Cardiac fibroblast (primary cell): ENCODE measurements at regions not wholly inside any gene's neighbourhood (a gene's known extent, or its start where the extent isn't known, plus 50 kb on each side); places are given as distances from the start of the nearest gene placed in this dataset.
"Not testable (repeated sequence)": the region's sequence is repeated elsewhere in the genome, so short reads cannot be mapped to it uniquely, and the experiment has no call there.

ENCODE experiments used
- DNase-seq, 2 donors: peaks; one replicate each; pipeline versions ENCODE4 v3.0.0 to v3.0.0-alpha.2; 2010; ENCODE audit warnings: low read depth in 2 of 2
- H3K4me3 ChIP-seq, 2 donors: replicated peaks in 1 of 2; 1 replicate in 1 of 2; 2 replicates in 1 of 2; pipeline ENCODE4 v1.5.1; 2011; ENCODE audit warnings: low read depth in 2 of 2, low read length in 2 of 2, mild to moderate bottlenecking in 2 of 2, moderate library complexity in 1 of 2
- TF ChIP-seq, protein P1 (sequence below): IDR thresholded peaks from one replicate; pipeline ENCODE4 v1.5.1; 2011; ENCODE audit warnings: low read depth, mild to moderate bottlenecking, low read length, inconsistent platforms

DNA sequence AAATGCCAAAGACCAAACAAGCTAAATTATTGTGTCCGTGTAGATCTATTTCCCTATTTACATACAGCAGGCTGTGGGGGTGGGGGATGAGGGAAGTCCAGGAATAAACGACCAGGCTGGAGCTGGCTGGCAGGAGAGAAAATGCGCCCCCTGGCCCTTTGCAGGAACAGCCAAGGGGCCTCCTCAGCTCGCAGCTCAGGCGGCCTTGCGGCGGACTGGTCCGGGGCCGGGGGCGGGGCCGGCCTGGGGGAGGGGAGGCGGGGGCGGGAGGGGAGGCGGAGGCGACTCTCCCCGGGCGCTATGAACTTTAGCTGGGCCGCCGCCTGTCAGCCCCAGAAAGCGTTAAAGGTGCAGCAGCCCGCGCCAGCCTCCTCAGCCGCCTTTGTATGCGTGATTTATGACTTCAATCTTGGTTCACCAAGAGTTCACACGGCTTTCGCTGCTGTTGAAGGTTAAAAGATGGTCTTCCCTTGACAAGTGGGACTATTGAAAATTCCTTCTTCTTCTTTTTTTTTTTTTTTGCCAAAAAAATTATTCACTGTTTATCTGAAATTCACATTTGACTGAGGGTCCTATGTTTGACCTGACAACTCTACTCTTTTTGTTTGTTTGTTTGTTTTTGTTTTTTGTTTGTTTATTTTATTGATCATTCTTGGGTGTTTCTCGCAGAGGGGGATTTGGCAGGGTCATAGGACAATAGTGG lies 967.0 kb upstream of the DEFB115 start:
- H3K4me3 ChIP-seq, result peak overlapping the region in 1 of 2 donors; percentile 21
- TF ChIP-seq, protein P1, sequence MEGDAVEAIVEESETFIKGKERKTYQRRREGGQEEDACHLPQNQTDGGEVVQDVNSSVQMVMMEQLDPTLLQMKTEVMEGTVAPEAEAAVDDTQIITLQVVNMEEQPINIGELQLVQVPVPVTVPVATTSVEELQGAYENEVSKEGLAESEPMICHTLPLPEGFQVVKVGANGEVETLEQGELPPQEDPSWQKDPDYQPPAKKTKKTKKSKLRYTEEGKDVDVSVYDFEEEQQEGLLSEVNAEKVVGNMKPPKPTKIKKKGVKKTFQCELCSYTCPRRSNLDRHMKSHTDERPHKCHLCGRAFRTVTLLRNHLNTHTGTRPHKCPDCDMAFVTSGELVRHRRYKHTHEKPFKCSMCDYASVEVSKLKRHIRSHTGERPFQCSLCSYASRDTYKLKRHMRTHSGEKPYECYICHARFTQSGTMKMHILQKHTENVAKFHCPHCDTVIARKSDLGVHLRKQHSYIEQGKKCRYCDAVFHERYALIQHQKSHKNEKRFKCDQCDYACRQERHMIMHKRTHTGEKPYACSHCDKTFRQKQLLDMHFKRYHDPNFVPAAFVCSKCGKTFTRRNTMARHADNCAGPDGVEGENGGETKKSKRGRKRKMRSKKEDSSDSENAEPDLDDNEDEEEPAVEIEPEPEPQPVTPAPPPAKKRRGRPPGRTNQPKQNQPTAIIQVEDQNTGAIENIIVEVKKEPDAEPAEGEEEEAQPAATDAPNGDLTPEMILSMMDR, result peak; percentile 14
- peak; percentile 18 to 62 for DNase-seq

DNA sequence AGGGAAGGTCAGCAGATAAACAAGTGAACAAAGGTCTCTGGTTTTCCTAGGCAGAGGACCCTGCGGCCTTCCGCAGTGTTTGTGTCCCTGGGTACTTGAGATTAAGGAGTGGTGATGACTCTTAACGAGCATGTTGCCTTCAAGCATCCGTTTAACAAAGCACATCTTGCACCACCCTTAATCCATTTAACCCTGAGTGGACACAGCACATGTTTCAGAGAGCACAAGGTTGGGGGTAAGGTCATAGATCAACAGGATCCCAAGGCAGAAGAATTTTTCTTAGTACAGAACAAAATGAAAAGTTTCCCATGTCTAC lies 966.4 kb upstream of the DEFB115 start:
- H3K4me3 ChIP-seq, DNase-seq: not testable (repeated sequence)

DNA sequence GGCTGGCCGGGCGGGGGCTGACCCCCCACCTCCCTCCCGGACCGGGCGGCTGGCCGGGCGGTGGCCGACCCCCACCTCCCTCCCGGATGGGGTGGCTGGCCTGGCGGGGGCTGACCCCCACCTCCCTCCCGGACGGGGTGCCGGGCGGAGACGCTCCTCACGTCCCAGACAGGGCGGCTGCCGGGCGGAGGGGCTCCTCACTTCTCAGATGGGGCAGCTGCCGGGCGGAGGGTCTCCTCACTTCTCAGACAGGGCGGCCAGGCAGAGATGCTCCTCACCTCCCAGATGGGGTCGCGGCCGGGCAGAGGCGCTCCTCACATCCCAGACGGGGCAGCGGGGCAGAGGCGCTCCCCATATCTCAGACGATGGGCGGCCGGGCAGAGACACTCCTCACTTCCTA lies 965.8 kb upstream of the DEFB115 start:
- not testable (repeated sequence) for DNase-seq, H3K4me3 ChIP-seq

GRCh38 chr20:30295396-30295795 lies 962.1 kb upstream of the DEFB115 start:
- not testable (repeated sequence) for H3K4me3 ChIP-seq, DNase-seq

- DNase-seq, H3K4me3 ChIP-seq: not testable (repeated sequence)
Measured at GRCh38 chr20:30295967-30296366, 961.5 kb upstream of the DEFB115 start.

DNA sequence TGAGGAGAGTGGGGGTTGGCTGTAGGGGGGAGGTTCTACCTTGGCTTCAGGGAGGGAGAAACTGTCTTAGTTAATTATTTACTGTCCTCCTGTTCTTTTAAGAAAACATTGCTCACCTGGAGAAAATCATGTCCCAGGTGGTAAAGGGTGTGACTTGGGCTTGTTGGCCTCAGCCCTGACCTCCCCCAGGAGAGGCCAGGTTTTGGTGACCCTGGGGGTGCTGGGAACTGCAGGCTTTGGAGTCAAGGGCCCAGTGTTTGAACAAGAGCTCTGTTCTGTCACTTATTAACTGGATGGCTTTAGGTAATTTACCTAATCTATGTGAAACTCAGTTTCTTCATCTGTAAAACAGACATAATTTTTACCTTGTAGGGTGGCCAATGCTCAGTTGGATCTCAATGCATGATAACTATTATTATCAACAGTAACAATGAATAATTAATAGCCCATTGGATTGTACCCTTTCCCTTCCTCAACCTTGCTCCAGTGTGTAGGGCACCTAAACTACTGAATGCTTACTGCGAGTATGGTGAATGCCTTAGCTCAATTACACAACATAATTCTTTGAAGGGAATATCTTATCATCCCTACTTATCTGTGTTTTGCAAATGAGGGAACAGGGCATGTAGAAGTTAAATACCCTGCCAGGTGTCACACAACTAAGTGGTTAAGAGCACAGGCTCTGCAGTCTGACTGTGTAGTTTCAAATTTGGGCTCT lies 959.4 kb upstream of the DEFB115 start:
- H3K4me3 ChIP-seq, DNase-seq: not testable (repeated sequence)

DNA sequence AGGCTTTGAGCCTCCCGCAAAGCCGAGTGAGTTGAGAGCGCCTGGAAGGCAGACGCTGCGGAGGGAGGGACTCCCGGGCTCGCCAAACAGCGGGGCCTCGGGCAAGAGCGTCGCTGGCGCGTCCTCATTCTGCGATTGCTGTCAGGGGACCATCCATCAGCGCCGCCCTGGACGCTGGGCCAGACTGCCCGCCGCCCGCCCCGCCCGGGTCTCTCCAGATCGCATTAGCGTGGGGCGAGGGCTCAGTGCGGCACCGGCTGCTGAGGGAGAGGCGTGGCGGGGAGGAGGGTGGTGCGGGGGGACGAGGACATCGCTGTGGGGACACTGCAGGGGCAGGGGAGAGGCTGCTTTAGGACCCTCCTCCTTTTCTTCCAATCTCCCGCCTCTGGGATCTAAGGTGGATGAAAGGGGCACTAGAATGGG lies 957.2 kb upstream of the DEFB115 start:
- not testable (repeated sequence) for DNase-seq

GRCh38 chr20:30302786-30303185 lies 954.7 kb upstream of the DEFB115 start:
- not testable (repeated sequence) for H3K4me3 ChIP-seq, DNase-seq

More for the DNA sequence above, 957.2 kb upstream of the DEFB115 start:
- not testable (repeated sequence) for H3K4me3 ChIP-seq

DNA sequence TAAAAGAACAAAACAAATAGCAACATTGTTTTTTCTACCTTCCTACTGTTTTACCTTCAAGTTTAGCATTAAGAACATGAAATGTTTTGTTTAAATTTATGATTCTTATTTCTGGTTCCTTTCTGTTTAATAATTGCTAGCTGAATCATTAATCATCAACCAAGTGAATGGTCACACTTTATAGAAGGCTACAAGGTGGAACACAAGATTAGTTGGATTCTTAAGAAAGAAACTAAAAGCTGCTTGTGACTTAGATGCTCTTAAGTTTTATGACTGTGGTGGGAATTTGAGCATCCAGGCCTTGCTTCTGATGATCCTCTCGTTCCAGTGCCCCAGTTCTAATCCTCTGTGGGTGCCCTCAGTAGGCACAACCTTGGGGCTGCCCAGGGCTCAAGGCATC lies 947.5 kb upstream of the DEFB115 start:
- DNase-seq, H3K4me3 ChIP-seq: not testable (repeated sequence)

- not testable (repeated sequence) for H3K4me3 ChIP-seq, DNase-seq
Measured at GRCh38 chr20:30310385-30310784, 947.1 kb upstream of the DEFB115 start.

DNA sequence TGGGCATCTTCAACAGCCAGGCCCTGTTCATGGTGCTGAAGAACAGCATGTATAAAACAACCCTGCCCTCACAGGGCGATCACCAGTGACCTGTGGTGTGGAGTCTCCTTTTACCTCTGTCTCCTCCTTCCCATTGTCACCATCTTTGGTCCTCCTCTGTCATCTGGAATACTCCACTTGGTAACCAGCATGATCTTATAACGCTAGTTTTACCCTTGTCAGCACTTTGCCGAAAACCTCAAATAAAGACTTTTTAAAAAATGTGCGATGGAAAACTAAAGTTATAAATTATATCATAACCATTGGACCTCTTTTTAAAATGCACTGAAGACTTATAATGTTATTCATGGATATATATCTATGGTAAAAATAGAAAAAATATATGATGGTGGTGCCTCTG lies 945.2 kb upstream of the DEFB115 start:
- not testable (repeated sequence) for DNase-seq

DNA sequence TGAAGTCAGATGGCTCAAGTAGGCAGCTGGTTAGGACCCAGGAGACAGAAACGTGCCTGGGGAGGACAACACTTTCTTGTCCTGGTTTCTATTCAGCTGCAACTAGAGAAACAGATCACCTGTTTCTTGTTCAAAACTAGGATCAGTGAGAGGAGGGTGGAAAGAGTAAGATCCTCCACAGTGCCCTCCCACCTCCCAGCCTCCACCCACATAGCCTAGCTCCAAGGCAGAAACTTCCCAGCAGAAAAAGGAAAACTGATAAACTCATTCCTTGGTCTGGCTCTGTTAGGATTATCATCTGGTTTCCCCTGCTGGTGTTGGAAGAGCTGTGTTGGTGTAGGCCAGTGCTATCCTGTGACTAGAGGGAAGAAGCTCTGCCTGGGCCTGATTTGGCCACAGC lies 943.8 kb upstream of the DEFB115 start:
- not testable (repeated sequence) for H3K4me3 ChIP-seq, DNase-seq

More for the DNA sequence above, 945.2 kb upstream of the DEFB115 start:
- not testable (repeated sequence) for H3K4me3 ChIP-seq

GRCh38 chr20:30316063-30316462 lies 941.4 kb upstream of the DEFB115 start:
- not testable (repeated sequence) for DNase-seq, H3K4me3 ChIP-seq

- not testable (repeated sequence) for H3K4me3 ChIP-seq, DNase-seq
Measured at GRCh38 chr20:30316532-30317299, 940.7 kb upstream of the DEFB115 start.

DNA sequence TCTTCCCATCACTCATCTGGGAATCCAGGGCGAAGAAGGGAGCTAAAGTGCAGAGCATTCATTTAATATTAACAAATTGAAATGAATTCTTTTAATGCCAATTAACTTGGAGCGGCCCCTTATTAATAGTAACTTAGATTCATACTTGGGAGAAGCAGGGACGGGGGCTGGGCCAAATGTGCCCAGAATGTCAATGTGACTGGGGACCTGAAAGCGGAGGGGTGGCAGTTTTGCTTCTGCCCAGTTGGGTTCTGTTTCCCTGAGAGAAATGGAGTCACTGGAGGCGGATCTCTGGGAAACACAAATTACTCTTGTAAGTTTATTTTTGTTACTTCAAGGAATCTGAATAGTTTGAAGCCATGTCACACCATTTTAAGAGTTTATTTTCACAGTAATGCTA lies 923.7 kb upstream of the DEFB115 start:
- DNase-seq, H3K4me3 ChIP-seq: not testable (repeated sequence)

DNA sequence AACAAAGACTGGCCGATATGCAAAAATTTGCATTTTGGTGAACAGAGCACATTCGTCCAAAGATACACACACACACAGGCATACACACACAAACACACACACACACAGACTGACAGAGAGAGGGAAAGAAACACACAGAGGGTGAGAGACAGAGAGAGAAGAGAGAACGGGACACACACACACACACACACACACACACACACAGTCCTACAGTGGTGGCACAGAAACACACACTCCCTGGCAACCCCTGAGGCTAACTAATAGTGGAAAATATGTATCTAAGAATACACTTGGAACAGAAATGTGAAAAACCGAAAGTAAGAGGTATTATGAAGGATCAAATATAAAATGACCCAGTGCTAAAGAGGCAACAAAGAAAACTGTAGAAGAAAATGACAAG lies 919.9 kb upstream of the DEFB115 start:
- not testable (repeated sequence) for H3K4me3 ChIP-seq, DNase-seq

DNA sequence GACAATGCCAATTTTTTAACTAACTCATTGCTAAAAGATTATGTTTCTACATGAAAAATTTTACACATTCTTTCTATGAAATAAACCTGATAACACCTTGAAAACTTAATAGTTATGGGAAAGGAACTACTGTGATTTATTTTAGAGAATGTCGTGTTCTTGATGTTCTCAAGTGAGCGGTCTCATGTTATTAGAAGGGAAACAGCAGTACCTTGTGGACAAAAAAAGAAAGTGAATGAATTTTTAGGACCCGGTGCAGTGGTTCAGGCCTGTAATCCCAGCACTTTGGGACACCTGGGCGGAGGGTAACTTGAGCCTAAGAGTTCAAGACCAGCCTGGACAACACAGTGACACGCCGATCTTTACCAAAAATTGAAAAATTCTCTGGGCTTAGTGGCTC lies 908.5 kb upstream of the DEFB115 start:
- H3K4me3 ChIP-seq, result not testable (repeated sequence)
- DNase-seq, result peak; percentile 8 to 29
